ENCODE measurements at regions not wholly inside any gene's neighbourhood (a gene's known extent, or its start where the extent isn't known, plus 50 kb on each side); places are given as distances from the start of the nearest gene placed in this dataset.

GRCh38 chr16:50470687-50471086 lies 77.5 kb upstream of the NKD1 start (continued):
- TF ChIP-seq REST (IDR thresholded peaks at IDR 0.05; ENCODE audit: unreplicated experiment) (no peak), ZNF462 (CRISPR knock-in tag; IDR thresholded peaks at IDR 0.05) (no peak), NANOG (IDR thresholded peaks at IDR 0.05; ENCODE audit: borderline replicate concordance) (no peak)

GRCh38 chr16:50469744-50470321 lies 78.4 kb upstream of the NKD1 start:
- Histone ChIP-seq H3K79me2 (replicated peaks; ENCODE audit: insufficient read depth) (no peaks in the 10 kb centered on the region), H4K20me1 (replicated peaks; ENCODE audit: insufficient read depth) (no peaks in the 10 kb centered on the region), H2AFZ (no peak overlapping the region), H3K4me1 (ENCODE audit: insufficient read depth) (peaks cover 21% of the 10 kb centered on the region), H3K4me2 (0 out of 2 replicates have a peak overlapping the region, but pooled peaks have one; percentile 32), H3K27ac (ENCODE audit: low read depth) (no peak overlapping the region), H3K27me3 (ENCODE audit: insufficient read depth) (peaks cover 39% of the 10 kb centered on the region), H3K4me3 (no peak overlapping the region), H3K36me3 (ENCODE audit: insufficient read depth) (no peaks in the 10 kb centered on the region), H3F3A (replicated peaks; ENCODE audit: low read depth) (no peaks in the 10 kb centered on the region), H3K9me2 (ENCODE audit: insufficient read depth) (peaks cover 6% of the 10 kb centered on the region; the same call in 1 of the 2 replicates)
- Mint-ChIP-seq H3K36me3 (ENCODE audit: low read depth) (no peaks in the 10 kb centered on the region), H3K4me3 (no peak overlapping the region), H3K27ac (no peak overlapping the region), H3K27me3 (ENCODE audit: insufficient read depth, low read depth, poor library complexity) (peaks cover 26% of the 10 kb centered on the region), H3K4me1 (peaks cover 26% of the 10 kb centered on the region), H3K9me3 (no peaks in the 10 kb centered on the region; the same call in 2 of the 3 replicates)
- ATAC-seq (no peak), DNase-seq (ENCODE audit: low spot score) (peak; percentile 49)
- no peak for TF ChIP-seq NANOG (IDR thresholded peaks at IDR 0.05; ENCODE audit: borderline replicate concordance)
- TF ChIP-seq EZH2 (IDR thresholded peaks at IDR 0.05; ENCODE audit: low read depth, unreplicated experiment) = no peak
- TF ChIP-seq REST (IDR thresholded peaks at IDR 0.05; ENCODE audit: unreplicated experiment) = no peak
- no peak for TF ChIP-seq ZNF331 (CRISPR knock-in tag; IDR thresholded peaks at IDR 0.05; ENCODE audit: low read depth)
- no peak for TF ChIP-seq JUNB (IDR thresholded peaks at IDR 0.05; ENCODE audit: unreplicated experiment)
- TF ChIP-seq STAT1 (IDR thresholded peaks at IDR 0.05; ENCODE audit: unreplicated experiment) = no peak
- no peak for TF ChIP-seq EZH2phosphoT487 (IDR thresholded peaks at IDR 0.05; ENCODE audit: unreplicated experiment)
- no peak for TF ChIP-seq ETS1 (IDR thresholded peaks at IDR 0.05)

Measured in GM23338 (cell line).